IgD-negative memory B cell (primary cell): ENCODE measurements at regions not wholly inside any gene's neighbourhood (a gene's known extent, or its start where the extent isn't known, plus 50 kb on each side); places are given as distances from the start of the nearest gene placed in this dataset.
A peak's percentile ranks its signal among the peaks of the same experiment; 100 is the strongest.
"Not testable (repeated sequence)": the region's sequence is repeated elsewhere in the genome, so short reads cannot be mapped to it uniquely, and the experiment has no call there.

Experiments used
- H3K27ac Mint-ChIP-seq, 3 donors: one replicate each; pipeline ENCODE4 v1.8.0; 2020 to 2022; ENCODE audit warnings: mild to moderate bottlenecking in 3 of 3, mixed read lengths in 3 of 3, moderate library complexity in 1 of 3
- H3K27me3 Mint-ChIP-seq: one replicate; pipeline ENCODE4 v1.8.0; 2021; ENCODE audit warnings: mixed read lengths
- H3K36me3 Mint-ChIP-seq: one replicate; pipeline ENCODE4 v1.8.0; 2020; ENCODE audit warnings: mild to moderate bottlenecking, mixed read lengths
- H3K4me1 Mint-ChIP-seq, 3 donors: one replicate each; pipeline ENCODE4 v1.8.0; 2020 to 2022; ENCODE audit warnings: mixed read lengths in 3 of 3, mild to moderate bottlenecking in 1 of 3
- H3K4me3 Mint-ChIP-seq, 4 donors: one replicate each; pipeline ENCODE4 v1.8.0; 2020 to 2022; ENCODE audit warnings: mild to moderate bottlenecking in 4 of 4, mixed read lengths in 4 of 4, moderate library complexity in 3 of 4
- H3K9me3 Mint-ChIP-seq, 3 donors: one replicate each; pipeline ENCODE4 v1.8.0; 2020 to 2021; ENCODE audit warnings: mixed read lengths in 3 of 3, mild to moderate bottlenecking in 1 of 3

DNA sequence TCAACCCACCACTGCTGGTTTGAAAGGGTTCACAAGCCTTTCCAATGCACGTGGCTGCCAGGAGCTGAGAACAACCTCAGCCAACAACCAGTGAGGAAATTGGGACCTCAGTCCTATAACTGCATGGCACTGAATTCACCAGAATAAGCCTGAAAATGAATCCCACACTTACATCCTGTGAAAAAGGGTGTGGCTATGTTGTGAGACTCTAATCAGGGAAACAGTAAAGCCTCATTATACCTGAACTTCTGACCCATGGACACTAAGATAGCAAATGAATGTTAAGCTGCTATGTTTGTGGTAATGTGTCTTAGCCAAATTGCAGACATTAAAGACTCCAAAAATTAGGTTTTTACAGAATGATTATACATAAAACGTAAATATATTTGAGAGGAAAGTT is 515.8 kb downstream of the IRS1 start:
- Mint-ChIP-seq H3K36me3 (no peaks in the 10 kb centered on the region), H3K4me1 (peaks cover 2 to 12% (median 7%) of the 10 kb centered on the region in 3 donors), H3K27ac (no peak overlapping the region), H3K9me3 (peaks cover 0 to 3% (median 0%) of the 10 kb centered on the region in 3 donors), H3K4me3 (no peak overlapping the region), H3K27me3 (no peaks in the 10 kb centered on the region)

DNA sequence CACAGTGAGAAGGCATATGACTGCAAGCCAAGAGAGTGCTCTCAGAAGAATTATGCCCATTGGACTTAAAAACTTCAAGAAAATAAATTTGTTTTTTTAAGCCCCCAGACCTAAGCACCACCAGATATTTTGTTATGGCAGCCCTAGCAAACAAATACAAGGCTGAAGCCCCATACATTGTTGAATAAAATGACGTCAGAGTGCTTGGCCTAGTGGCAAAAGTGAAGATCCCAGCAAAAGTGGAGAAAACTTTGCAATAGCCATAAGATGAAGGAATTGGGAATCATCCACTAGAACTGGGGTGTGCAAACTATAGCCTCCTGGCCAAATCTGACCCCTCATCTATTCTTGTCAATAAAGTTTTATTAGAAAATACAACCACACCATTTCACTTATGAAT is 517.5 kb downstream of the IRS1 start:
- Mint-ChIP-seq H3K9me3 (peaks cover 1 to 3% (median 2%) of the 10 kb centered on the region in 3 donors), H3K27ac (no peak overlapping the region), H3K27me3 (no peaks in the 10 kb centered on the region), H3K4me3 (no peak overlapping the region), H3K4me1 (peaks cover 0 to 7% (median 6%) of the 10 kb centered on the region in 3 donors), H3K36me3 (no peaks in the 10 kb centered on the region)

DNA sequence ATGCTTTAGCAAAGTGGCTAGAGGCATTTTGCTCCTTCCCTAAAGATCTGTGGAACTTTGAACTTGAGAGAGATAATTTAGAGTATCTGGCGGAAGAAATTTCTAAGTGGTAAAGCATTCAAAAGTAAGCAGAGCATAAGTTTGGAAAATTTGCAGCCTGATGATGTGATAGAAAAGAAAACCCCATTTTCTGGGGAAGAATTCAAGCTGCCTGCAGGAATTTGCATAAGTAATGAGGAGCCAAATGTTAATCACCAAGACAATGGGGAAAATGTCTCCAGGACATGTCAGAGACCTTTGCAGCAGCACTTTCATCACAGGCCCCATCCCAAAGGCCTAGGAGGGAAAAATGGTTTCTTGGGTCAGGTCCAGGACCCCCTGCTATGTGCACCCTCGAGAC is 519.5 kb downstream of the IRS1 start:
- not testable (repeated sequence) for H3K27ac Mint-ChIP-seq, H3K4me1 Mint-ChIP-seq, H3K36me3 Mint-ChIP-seq, H3K4me3 Mint-ChIP-seq, H3K9me3 Mint-ChIP-seq, H3K27me3 Mint-ChIP-seq

DNA sequence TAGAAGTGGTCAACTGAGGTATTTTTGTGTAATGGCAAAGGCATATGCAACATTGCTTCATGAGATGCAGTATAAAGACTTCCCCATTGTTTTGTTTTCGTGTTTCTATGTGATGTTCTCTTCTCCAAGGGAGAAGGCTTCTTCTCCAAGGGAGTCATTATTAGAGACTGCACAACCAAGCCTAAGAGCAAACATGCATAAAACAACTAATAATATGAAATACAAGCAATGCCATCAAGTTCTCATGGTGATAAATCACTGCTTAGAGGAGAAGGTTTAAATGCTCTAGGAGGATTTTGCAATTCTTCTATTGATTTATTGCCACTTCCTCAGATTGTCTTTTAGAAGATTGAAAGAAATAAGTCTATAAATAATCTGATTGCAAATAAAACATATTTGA is 524.4 kb downstream of the IRS1 start:
- Mint-ChIP-seq H3K27me3 (peaks cover 4% of the 10 kb centered on the region), H3K4me1 (peaks cover 0 to under 1% (median 0%) of the 10 kb centered on the region in 3 donors), H3K36me3 (no peaks in the 10 kb centered on the region), H3K4me3 (no peak overlapping the region), H3K27ac (no peak overlapping the region), H3K9me3 (peaks cover 0 to 3% (median 2%) of the 10 kb centered on the region in 3 donors)

DNA sequence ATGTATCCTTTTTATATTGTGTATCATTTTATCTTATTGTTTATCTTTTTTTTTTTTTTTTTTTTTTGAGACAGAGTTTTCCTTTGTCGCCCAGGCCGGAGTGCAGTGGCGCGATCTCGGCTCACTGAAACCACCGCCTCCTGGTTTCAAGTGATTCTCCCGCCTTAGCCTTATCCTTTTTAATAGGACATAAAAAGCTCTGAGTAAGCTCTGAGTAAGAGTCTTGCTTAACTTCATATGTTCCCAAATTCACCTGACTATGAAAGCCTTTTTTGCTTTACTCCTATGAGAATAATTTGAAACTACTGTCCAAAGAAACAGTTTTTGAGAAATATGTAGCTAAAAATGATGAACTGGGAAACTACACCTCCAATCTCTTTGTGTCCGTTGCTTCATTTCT is 525.5 kb downstream of the IRS1 start:
- Mint-ChIP-seq H3K9me3 (peaks cover 0 to 3% (median 2%) of the 10 kb centered on the region in 3 donors), H3K27ac (no peak overlapping the region), H3K4me1 (peaks cover 0 to 2% (median 0%) of the 10 kb centered on the region in 3 donors), H3K36me3 (no peaks in the 10 kb centered on the region), H3K27me3 (peaks cover 4% of the 10 kb centered on the region), H3K4me3 (no peak overlapping the region)

DNA sequence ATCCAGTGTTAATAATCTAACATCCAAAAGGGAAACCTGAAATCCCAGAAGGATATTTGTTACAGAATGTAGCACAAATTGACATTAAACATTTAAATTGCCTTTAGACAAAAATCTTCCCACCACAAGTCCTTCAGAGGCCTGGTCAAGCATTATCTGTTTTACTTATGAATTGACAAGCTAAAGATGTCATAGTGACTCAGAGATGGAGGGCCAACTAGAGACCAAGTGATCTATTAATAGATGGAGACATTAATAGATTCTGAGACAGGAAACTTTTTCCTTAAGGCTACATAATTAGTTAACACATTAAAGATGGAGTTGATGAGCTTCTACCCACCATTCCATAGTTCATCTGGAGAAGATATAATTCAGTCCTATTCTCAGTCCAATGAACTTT is 526.2 kb downstream of the IRS1 start:
- Mint-ChIP-seq H3K27ac (no peak overlapping the region), H3K36me3 (no peaks in the 10 kb centered on the region), H3K27me3 (peaks cover 6% of the 10 kb centered on the region), H3K9me3 (peaks cover 0 to under 1% (median 0%) of the 10 kb centered on the region in 3 donors), H3K4me3 (no peak overlapping the region), H3K4me1 (peaks cover 0 to 2% (median 0%) of the 10 kb centered on the region in 3 donors)

DNA sequence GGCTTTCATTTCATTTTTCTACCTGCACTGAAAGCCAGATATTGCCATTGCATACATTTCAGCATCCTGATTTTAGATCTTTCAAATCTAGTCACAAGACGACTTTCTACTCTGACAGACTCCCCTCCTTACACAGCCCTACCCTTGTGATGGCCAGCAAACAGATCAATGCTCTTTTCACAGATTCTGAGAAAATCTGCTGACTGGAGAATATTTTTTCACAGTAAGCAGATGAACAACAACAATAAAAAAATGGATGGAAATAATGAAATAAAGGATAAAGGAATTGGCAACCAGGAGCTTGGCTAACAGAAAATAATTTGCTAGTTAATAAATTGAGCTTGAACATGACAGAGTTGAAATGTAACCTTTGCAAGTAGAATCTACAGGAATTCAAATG is 527.2 kb downstream of the IRS1 start:
- Mint-ChIP-seq H3K36me3 (no peaks in the 10 kb centered on the region), H3K9me3 (no peaks in the 10 kb centered on the region), H3K4me1 (peaks cover 0 to 2% (median 0%) of the 10 kb centered on the region in 3 donors), H3K27me3 (peaks cover 6% of the 10 kb centered on the region), H3K4me3 (no peak overlapping the region), H3K27ac (no peak overlapping the region)

DNA sequence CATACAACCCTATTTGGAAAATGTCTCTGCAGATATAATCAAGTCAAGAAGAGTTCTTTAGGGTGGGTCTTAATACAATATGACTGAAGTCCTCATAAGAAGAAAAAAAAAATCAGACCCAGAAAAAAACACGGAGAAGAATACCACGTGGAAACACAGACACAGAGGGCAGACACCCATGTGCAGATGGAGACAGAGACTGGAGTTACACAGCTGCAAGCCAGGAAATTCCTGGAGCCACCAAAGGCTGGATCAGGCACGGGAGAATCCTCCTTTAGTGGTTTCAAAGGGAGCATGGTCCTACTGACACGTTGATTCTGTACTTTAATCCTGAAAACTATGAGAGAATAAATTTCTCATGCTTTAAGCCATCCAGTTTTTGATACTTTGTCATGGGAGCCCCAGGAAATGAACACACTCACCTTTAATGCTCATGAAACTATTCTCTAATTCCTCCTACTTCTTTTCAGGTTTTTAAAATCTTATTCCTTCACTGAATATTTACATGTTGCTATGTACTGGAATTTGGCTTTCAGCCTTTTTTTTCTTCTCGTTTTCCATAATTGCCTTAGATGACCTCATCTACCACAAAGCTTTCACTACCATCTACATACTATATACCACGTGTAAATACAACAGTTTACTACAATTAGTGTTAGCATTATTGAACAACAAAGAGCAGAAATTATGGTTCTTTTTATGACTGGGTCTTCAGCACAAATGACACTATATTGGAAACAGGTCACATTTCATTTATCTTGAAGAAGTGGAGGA is 529.1 kb downstream of the IRS1 start:
- no peaks in the 10 kb centered on the region for H3K9me3 Mint-ChIP-seq
- H3K27me3 Mint-ChIP-seq = peaks cover 6% of the 10 kb centered on the region
- no peaks in the 10 kb centered on the region for H3K36me3 Mint-ChIP-seq
- H3K4me3 Mint-ChIP-seq = no peak overlapping the region
- peak overlapping the region in 1 of 3 donors; percentile 14 for H3K27ac Mint-ChIP-seq
- H3K4me1 Mint-ChIP-seq = peaks cover 0 to 6% (median 2%) of the 10 kb centered on the region in 3 donors

DNA sequence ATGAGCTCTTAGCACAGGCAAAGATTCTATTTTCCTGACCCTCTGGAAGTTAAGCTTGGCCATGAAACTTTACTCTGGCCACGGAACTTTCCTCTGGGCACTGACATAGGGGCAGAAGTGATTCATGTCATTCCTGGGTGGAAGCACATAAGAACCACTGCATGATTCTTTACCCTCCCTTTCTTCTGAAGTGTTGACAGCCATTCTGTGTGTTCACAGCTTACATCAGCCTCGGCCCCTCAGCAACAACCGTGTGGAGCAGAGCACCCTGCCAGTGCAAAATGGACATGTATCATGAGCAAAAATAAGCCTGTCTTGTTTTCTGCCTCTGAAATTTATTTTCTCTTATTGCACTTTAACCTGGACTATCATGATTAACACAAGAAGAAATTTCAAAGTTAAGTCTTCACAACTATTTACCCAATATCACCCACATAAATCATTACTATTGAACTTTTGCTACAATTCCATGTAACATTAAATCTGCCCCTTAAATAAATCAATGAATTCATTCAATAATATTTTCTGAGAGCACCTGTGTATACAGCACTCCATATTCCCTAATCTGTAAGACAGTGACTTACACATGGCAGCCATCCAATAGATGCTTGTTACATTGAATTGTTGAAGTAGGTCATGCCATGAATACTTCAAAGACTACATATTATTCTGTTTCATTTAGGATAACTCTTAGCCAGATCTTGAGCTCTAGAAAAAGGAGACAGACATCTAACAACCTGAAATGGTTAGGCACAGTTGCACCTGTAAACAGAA is 531.9 kb downstream of the IRS1 start:
- H3K27ac Mint-ChIP-seq = no peak overlapping the region
- H3K27me3 Mint-ChIP-seq = peaks cover 8% of the 10 kb centered on the region
- H3K4me1 Mint-ChIP-seq = peaks cover 0 to 6% (median 2%) of the 10 kb centered on the region in 3 donors
- H3K36me3 Mint-ChIP-seq = no peaks in the 10 kb centered on the region
- H3K9me3 Mint-ChIP-seq = peaks cover 0 to 2% (median 1%) of the 10 kb centered on the region in 3 donors
- H3K4me3 Mint-ChIP-seq = no peak overlapping the region

DNA sequence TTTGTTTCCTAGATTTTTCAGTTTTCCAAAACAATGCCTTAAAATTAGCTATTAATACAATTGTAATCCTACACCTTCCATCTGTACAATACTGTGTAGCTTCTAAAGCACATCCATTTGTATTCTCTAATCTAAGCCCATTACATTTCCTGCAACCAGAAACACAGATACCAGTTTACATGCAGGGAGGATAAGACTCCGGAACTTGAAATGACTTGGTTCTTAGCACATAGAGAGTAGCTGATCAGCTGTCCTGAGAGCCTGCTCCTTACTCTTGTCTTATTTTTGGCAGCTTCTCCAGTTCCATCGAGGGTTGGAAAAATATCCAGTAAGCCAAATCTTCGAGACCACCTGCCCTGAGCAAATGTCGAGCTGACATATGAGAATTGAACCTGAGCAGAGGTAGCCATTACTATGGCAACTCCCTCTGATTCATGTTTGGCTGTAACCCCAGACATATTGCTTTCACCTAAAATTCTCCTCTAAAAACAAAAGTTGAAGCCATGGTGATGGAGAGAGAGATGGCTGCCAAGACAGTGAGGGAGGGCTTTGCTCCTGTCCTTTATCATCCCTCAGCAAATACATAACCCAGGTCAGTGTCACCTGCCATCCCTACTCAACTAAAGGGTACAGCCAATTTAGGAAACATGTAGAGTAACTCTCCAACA is 542.8 kb downstream of the IRS1 start:
- H3K36me3 Mint-ChIP-seq = no peaks in the 10 kb centered on the region
- peaks cover 2% of the 10 kb centered on the region for H3K27me3 Mint-ChIP-seq
- peaks cover 0 to 2% (median 2%) of the 10 kb centered on the region in 3 donors for H3K4me1 Mint-ChIP-seq
- H3K4me3 Mint-ChIP-seq = no peak overlapping the region
- no peak overlapping the region for H3K27ac Mint-ChIP-seq
- peaks cover 0 to 4% (median 3%) of the 10 kb centered on the region in 3 donors for H3K9me3 Mint-ChIP-seq

DNA sequence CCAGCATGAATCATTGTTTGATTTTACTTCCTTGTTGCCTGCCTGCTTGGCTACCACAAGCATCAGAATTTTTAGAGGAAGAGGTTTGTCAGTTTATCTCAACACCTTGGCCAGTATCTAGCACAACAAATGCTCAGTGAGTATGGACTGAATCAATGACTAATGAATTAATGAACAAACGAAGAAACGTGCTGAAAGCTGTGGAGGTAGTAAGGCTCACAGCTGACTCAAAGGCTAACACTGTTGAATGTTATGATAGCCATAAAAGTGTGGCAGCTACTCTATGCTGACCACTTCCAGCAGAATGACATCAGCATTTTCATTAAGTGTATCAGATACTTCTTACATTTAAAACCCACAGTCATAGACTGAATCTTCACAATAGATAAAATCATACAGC is 543.4 kb downstream of the IRS1 start:
- H3K4me3 Mint-ChIP-seq = no peak overlapping the region
- H3K27me3 Mint-ChIP-seq = peaks cover 2% of the 10 kb centered on the region
- H3K9me3 Mint-ChIP-seq = peaks cover 0 to 4% (median 3%) of the 10 kb centered on the region in 3 donors
- H3K27ac Mint-ChIP-seq = no peak overlapping the region
- peaks cover 0 to 2% (median 2%) of the 10 kb centered on the region in 3 donors for H3K4me1 Mint-ChIP-seq
- H3K36me3 Mint-ChIP-seq = no peaks in the 10 kb centered on the region

DNA sequence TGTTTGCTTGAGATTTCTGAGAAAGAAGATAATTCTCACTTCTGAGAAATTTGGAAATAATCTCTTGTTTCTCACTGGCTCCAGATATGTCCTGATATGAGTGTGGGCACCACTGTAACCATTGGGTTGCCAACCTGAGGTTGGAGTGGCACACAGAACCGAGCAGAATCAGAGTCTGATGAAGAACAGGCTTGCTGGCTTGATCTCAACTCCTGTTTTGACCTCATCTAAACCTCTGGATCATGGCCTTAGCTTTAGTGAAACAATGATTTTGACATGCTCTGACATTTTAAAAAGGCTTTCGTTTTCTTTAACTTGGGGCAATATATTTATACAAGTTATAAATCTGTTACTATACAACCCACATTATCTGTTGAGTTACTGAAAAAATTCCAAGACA is 548.0 kb downstream of the IRS1 start:
- Mint-ChIP-seq H3K4me3 (no peak overlapping the region), H3K36me3 (no peaks in the 10 kb centered on the region), H3K27ac (no peak overlapping the region), H3K9me3 (peaks cover 0 to 4% (median 3%) of the 10 kb centered on the region in 3 donors), H3K27me3 (peaks cover 8% of the 10 kb centered on the region), H3K4me1 (no peaks in the 10 kb centered on the region)

DNA sequence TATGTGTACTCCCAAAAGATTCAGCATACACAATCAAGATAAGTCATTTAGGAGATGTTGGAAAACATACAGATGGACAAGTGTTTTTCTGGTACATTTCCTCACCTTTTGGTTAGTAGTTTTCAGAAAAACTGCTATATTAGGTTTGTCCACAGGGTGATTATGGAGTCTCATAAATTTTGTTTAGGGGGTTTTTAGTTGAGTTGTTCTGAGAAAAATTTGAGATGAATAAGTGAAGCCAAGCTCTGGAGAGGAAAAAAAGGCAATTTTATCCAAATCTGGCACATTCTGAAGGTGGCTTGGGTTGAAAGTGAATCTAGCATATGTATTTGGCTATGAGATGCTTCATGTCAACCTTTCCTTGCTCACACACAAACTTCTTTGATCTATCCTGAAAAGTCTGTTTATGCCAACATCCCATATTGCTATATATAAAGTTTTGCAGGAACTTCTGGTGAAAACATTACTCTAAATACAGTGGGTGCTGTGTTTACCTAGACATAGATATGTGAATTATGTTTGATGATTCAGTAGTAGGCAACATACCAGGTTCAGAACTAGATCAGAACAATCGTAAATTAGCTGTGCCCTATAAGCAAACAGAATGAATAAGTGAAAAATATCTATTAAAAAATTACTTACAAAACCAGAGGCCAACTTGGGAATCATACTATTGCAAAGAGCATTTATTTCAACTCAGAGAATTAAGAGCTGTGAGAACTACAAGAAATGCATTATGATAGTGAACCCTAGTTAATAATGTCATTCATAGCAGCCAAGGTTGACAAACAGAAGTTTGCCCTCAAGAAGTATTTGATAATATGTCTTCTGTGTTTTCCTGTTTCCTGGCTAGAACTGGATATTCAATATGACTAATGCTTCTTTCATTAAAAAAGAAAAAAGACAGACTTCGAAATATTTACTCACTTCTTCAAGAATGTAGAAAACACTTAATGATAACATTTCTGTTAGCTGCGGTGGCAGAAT is 552.0 kb downstream of the IRS1 start:
- Mint-ChIP-seq H3K27ac (no peak overlapping the region), H3K27me3 (peaks cover 5% of the 10 kb centered on the region)

DNA sequence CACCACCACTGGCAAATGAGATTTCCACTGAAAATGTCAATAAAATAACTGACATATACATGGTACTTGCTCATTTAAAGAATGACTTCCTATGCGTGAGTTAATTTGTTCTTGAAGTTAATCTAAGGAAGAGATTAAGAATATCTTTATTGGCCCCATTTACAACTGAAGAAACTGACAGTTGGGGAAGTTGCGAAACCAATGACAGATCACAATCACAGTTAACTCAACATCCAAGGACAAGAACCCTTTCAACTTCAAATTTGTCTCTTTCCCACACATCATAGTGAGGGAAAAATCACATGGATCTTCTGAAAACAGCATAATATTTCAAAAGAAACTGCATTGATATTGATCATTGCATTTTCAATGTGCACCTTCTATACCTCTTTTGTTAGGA is 565.4 kb downstream of the IRS1 start:
- Mint-ChIP-seq H3K36me3 (no peaks in the 10 kb centered on the region), H3K4me3 (no peak overlapping the region), H3K27me3 (peaks cover 2% of the 10 kb centered on the region), H3K4me1 (no peaks in the 10 kb centered on the region), H3K9me3 (no peaks in the 10 kb centered on the region), H3K27ac (no peak overlapping the region)

More for the DNA sequence above, 552.0 kb downstream of the IRS1 start:
- H3K4me3 Mint-ChIP-seq = no peak overlapping the region
- H3K9me3 Mint-ChIP-seq = peaks cover 5 to 7% (median 6%) of the 10 kb centered on the region in 3 donors
- no peaks in the 10 kb centered on the region for H3K36me3 Mint-ChIP-seq
- no peaks in the 10 kb centered on the region for H3K4me1 Mint-ChIP-seq
